Uterus (tissue), 2 donors: ENCODE measurements at regions not wholly inside any gene's neighbourhood (a gene's known extent, or its start where the extent isn't known, plus 50 kb on each side); places are given as distances from the start of the nearest gene placed in this dataset.

Experiments
- CTCF ChIP-seq, 4 experiments: fragments of 200-600 bp in 2 of 4; fragments of 450-650 bp in 2 of 4; sonication (generic) in 2 of 4; IDR thresholded peaks; one replicate each; pipeline ENCODE4 v1.5.1; 2016 to 2019; ENCODE audit warnings: antibody characterized with exemption in 4 of 4, mild to moderate bottlenecking in 2 of 4, moderate library complexity in 1 of 4
- POLR2A ChIP-seq, 2 donors: fragments of 450-650 bp; IDR thresholded peaks; one replicate each; pipeline ENCODE4 v1.6.1; 2016; ENCODE audit warnings: antibody characterized with exemption in 2 of 2, mild to moderate bottlenecking in 1 of 2, moderate library complexity in 1 of 2

GRCh38 chr11:116310698-116311097, 462.1 kb downstream of the BUD13 start:
- TF ChIP-seq CTCF (IDR thresholded peaks at IDR 0.05) (no peak), POLR2A (IDR thresholded peaks at IDR 0.05) (no peak)
